Stomach (tissue), 8 donors: ENCODE measurements at regions not wholly inside any gene's neighbourhood (a gene's known extent, or its start where the extent isn't known, plus 50 kb on each side); places are given as distances from the start of the nearest gene placed in this dataset.

Source experiments
- DNase-seq, 2 donors: peaks; one replicate each; pipeline versions ENCODE4 v3.0.0 to v3.0.0-alpha.2; 2013 to 2019
- H3K27ac ChIP-seq, 5 donors: fragments of 200-600 bp in 4 of 5; sonication (generic) in 4 of 5; one replicate each; pipeline ENCODE4 v1.5.1; 2013 to 2019; ENCODE audit warnings: mild to moderate bottlenecking in 1 of 5, moderate library complexity in 1 of 5
- H3K27me3 ChIP-seq, 3 donors: fragments of 200-600 bp; sonication (generic); one replicate each; pipeline ENCODE4 v1.5.1; 2017 to 2019; ENCODE audit warnings: mixed run types in 1 of 3
- H3K36me3 ChIP-seq, 4 donors: fragments of 200-600 bp; sonication (generic); 1 replicate in 3 of 4; 2 replicates in 1 of 4; pipeline ENCODE4 v1.5.1; 2016 to 2019
- H3K4me1 ChIP-seq, 4 donors: fragments of 200-600 bp; sonication (generic); one replicate each; pipeline ENCODE4 v1.5.1; 2016 to 2019
- H3K4me3 ChIP-seq, 4 donors: fragments of 200-600 bp; sonication (generic) in 3 of 4; one replicate each; pipeline ENCODE4 v1.5.1; 2016 to 2019; ENCODE audit warnings: mild to moderate bottlenecking in 1 of 4
- H3K9me3 ChIP-seq, 4 donors: fragments of 200-600 bp; sonication (generic); one replicate each; pipeline ENCODE4 v1.5.1; 2016 to 2019
- CTCF ChIP-seq, 7 experiments: fragments of 450-650 bp in 4 of 7; fragments of 200-600 bp in 3 of 7; sonication (generic) in 3 of 7; IDR thresholded peaks; one replicate each; pipeline ENCODE4 v1.5.1; 2016 to 2019; ENCODE audit warnings: antibody characterized with exemption in 7 of 7, control low read depth in 2 of 7, mild to moderate bottlenecking in 1 of 7
- EP300 ChIP-seq: sonication (generic); formaldehyde crosslinking; IDR thresholded peaks from one replicate; pipeline ENCODE4 v1.6.1; 2017; ENCODE audit warnings: antibody characterized with exemption
- POLR2A ChIP-seq, 4 donors: fragments of 450-650 bp; IDR thresholded peaks; one replicate each; pipeline ENCODE4 v1.6.1; 2016; ENCODE audit warnings: antibody characterized with exemption in 4 of 4, control low read depth in 2 of 4, mild to moderate bottlenecking in 1 of 4, moderate library complexity in 1 of 4
- POLR2AphosphoS5 ChIP-seq, 3 donors: sonication (generic); formaldehyde crosslinking; IDR thresholded peaks; one replicate each; pipeline ENCODE4 v1.6.1; 2016; ENCODE audit warnings: antibody characterized with exemption in 3 of 3
- WGBS, 5 donors: extraction: QIAGEN DNeasy Blood & Tissue Kit in 3 of 5; methylation state at CpG; one replicate each; pipeline versions ENCODE4 v1.1.5 to v1.1.7; 2013 to 2018; 5-methylcytosine and 5-hydroxymethylcytosine counted together
- intact Hi-C: fragments of 100-400 bp; cut with DNase I; formaldehyde crosslinking; loops from one replicate; pipeline ENCODE4 v1.15.1; 2023; ENCODE audit warnings: low total_unique reads
- donor health status: healthy with polysubstance abuse.
- donor health status: Bipolar disorder and iron deficiency.
- donor health status: healthy.

- no peak for TF ChIP-seq EP300
- TF ChIP-seq POLR2AphosphoS5 (IDR thresholded peaks at IDR 0.05) = no peak
- TF ChIP-seq POLR2A (IDR thresholded peaks at IDR 0.05) = no peak
- no peak for TF ChIP-seq CTCF (IDR thresholded peaks at IDR 0.05)
- H3K4me3 ChIP-seq = no peak overlapping the region
- no peaks in the 10 kb centered on the region for H3K9me3 ChIP-seq
- peaks cover 0 to 5% (median under 1%) of the 10 kb centered on the region in 4 donors for H3K4me1 ChIP-seq
- no peak overlapping the region for H3K27ac ChIP-seq
- H3K36me3 ChIP-seq = no peaks in the 10 kb centered on the region
- WGBS, 5 donors = 13 to 65% (median 41%) methylated on average over 1 of the region's 1 CpG
- DNase-seq = no peak
- intact Hi-C loops = no loop called here
- H3K27me3 ChIP-seq = no peaks in the 10 kb centered on the region
Measured at GRCh38 chr18:56003009-56003719, 415.2 kb upstream of the TCF4 start.

- intact Hi-C loops = no loop called here
- no peak overlapping the region for H3K4me3 ChIP-seq
- 76 to 91% (median 88%) methylated on average over 4 of the region's 4 CpGs for WGBS, 5 donors
- peaks cover 0 to 17% (median 9%) of the 10 kb centered on the region in 4 donors for H3K4me1 ChIP-seq
- no peak for TF ChIP-seq POLR2A (IDR thresholded peaks at IDR 0.05)
- no peak for TF ChIP-seq EP300
- TF ChIP-seq POLR2AphosphoS5 (IDR thresholded peaks at IDR 0.05) = no peak
- TF ChIP-seq CTCF (IDR thresholded peaks at IDR 0.05) = no peak
- H3K9me3 ChIP-seq = no peaks in the 10 kb centered on the region
- no peaks in the 10 kb centered on the region for H3K36me3 ChIP-seq
- no peak overlapping the region for H3K27ac ChIP-seq
- no peak for DNase-seq
- H3K27me3 ChIP-seq = no peaks in the 10 kb centered on the region
Measured at GRCh38 chr18:56001576-56001975, 413.6 kb upstream of the TCF4 start.

- no peaks in the 10 kb centered on the region for H3K36me3 ChIP-seq
- H3K4me3 ChIP-seq = no peak overlapping the region
- 75 to 86% (median 83%) methylated on average over 6 of the region's 6 CpGs for WGBS, 5 donors
- H3K4me1 ChIP-seq = peaks cover 0 to 17% (median 9%) of the 10 kb centered on the region in 4 donors
- no peak for DNase-seq
- TF ChIP-seq POLR2A (IDR thresholded peaks at IDR 0.05) = no peak
- TF ChIP-seq POLR2AphosphoS5 (IDR thresholded peaks at IDR 0.05) = no peak
- TF ChIP-seq CTCF (IDR thresholded peaks at IDR 0.05) = no peak
- no peak for TF ChIP-seq EP300
- H3K9me3 ChIP-seq = no peaks in the 10 kb centered on the region
- H3K27me3 ChIP-seq = no peaks in the 10 kb centered on the region
- intact Hi-C loops = no loop called here
- no peak overlapping the region for H3K27ac ChIP-seq
Measured at GRCh38 chr18:56000041-56000440, 412.0 kb upstream of the TCF4 start.

- intact Hi-C loops = no loop called here
Measured at GRCh38 chr18:55999641-56000040, 411.6 kb upstream of the TCF4 start.

More at GRCh38 chr18:55999641-56000040, 411.6 kb upstream of the TCF4 start:
- no peak for DNase-seq
- H3K27me3 ChIP-seq = no peaks in the 10 kb centered on the region
- no peak for TF ChIP-seq CTCF (IDR thresholded peaks at IDR 0.05)
- TF ChIP-seq EP300 = no peak
- no peak for TF ChIP-seq POLR2AphosphoS5 (IDR thresholded peaks at IDR 0.05)
- no peak for TF ChIP-seq POLR2A (IDR thresholded peaks at IDR 0.05)
- no peak overlapping the region for H3K27ac ChIP-seq
- WGBS, 5 donors = 53 to 82% (median 77%) methylated on average over 2 of the region's 2 CpGs
- no peak overlapping the region for H3K4me3 ChIP-seq
- no peaks in the 10 kb centered on the region for H3K36me3 ChIP-seq
- H3K4me1 ChIP-seq = peaks cover 0 to 17% (median 9%) of the 10 kb centered on the region in 4 donors
- no peaks in the 10 kb centered on the region for H3K9me3 ChIP-seq
